ENCODE measurements at regions not wholly inside any gene's neighbourhood (a gene's known extent, or its start where the extent isn't known, plus 50 kb on each side); places are given as distances from the start of the nearest gene placed in this dataset.

DNA sequence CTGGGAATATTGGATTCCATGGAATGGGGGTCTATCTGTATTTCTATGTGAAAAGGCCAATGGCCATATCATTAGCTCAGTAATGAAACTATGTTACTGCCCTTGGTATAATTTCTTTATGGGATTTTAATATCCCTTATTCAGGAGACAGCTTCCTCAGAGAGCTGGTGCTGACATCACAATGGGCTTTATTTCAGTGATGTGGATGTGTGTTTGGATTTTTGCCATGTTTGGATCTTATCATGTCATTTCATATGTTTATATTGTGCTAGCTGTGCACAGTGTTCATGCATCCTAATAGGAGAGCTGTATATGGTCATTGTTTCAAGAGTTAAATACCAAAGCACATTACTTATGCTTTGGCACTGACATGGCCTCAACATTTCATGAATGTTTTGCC lies 806.1 kb upstream of the MAP3K7 start:
- no peak for DNase-seq (ENCODE audit: low read depth)

DNA sequence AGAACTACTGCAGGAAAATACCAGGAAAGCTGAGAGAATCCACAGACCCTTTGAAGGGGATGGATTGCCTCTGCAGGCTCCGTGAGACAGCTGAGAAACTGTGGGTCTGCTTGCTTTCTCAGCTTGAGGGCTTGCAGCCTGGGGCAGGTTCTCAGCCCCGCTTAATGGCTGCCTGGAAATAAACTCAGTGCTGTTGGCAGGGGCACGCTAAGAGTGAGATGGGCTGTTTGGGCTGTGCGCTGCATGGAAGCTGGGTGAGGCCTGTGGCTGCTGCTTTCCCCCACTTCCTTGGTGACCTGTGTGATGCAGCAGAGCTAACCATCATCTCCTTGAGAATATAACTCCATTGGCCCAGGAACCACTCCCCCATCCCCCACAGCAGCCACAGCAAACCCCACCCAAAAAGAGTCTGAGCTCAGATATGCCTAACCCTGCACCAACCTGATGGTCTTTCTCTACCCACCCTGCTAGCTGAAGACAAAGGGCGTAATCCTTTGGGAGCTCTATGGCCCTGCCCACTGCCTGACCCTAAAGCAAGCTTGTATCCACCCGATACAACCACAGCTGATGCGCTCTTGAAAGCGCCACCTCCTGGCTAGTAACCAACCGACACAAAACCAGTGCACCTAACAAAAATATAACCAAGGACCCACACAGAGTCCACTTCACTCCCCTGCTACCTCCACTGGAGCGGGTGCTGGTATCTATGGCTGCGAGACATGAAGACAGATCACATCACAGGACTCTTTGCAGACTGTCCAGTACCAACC lies 800.6 kb upstream of the MAP3K7 start:
- DNase-seq (ENCODE audit: low read depth): no peak

DNA sequence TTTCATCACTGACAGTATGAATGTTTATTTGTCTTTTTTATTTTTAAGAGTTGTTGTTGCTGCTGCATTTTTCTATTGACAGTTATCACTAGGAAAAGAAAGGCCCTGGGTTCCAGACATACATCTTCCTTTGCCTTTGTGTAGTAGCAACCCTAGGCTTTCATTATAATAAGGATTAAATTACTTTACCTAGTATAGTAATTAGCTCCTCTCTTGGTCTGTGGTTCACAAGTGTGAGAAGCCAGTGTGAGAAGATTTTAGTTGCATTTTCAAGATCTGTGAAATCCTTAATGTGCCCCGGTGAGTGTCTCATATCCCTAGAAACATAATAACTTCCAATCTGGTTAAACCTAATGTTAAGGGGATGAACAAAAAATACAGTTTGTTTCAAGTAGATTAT lies 799.3 kb upstream of the MAP3K7 start:
- DNase-seq (ENCODE audit: low read depth): no peak

DNA sequence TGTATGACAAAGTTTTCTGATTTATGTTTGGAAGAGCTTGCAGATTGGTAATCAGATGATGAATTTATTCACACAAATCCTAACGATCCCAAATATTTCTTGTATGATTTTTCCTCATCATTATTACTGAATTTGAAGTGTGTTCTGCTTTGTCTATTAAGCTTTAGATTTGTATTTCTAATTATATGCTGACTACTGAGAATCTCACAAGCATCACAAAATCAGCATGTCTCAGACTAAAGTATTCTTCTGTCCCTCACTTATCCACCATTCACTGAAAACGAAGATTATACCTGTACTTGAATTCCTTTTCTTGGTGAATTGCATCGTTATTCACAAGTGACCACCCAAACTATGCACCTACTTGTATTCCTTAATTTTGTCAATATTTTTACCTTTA lies 796.3 kb upstream of the MAP3K7 start:
- DNase-seq (ENCODE audit: low read depth): no peak

DNA sequence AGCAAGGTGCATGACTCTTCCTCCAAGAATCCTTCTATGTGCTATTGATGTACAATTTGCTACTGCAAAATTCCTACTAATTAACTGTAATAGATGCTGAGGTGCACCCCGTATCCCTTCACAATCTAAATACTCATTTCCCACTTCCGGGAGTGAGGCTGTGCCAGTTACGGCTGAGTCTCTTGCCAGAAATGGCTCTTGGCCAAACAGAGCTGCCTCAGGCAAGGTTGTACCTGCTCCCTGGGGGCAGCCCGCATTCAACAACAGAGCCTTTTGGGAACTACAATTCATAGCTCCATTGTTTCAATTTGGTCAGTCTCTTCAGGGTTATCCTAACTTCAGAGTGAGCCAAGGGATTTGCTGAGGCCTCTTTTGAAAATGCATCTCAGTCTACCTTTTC lies 789.8 kb upstream of the MAP3K7 start:
- DNase-seq (ENCODE audit: low read depth): no peak

GRCh38 chr6:91366781-91367180 lies 779.9 kb upstream of the MAP3K7 start:
- DNase-seq (ENCODE audit: low read depth): no peak

GRCh38 chr6:91358986-91359385 lies 772.1 kb upstream of the MAP3K7 start:
- DNase-seq (ENCODE audit: low read depth): no peak

- no peak for DNase-seq (ENCODE audit: low read depth)
These were observed 766.0 kb upstream of the MAP3K7 start for GRCh38 chr6:91352878-91353277.

DNA sequence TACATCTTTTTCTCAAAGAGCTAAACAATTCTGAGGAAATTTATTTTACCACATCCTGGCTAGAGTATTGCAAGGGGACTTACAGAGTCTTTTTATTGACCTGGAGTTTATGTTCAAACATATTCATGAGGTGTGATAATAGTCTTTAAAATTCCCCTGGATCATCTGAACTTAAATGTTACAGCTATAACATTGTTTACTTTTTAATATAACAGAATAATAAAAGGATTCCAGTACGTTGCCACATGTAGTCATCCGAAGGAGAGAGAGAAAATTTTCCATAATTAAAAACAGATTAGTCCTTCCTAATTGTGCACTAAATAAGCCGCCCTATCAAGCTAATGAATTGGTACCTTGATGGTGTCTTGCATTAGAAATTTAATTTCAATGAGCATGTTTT lies 765.4 kb upstream of the MAP3K7 start:
- no peak for DNase-seq (ENCODE audit: low read depth)

DNA sequence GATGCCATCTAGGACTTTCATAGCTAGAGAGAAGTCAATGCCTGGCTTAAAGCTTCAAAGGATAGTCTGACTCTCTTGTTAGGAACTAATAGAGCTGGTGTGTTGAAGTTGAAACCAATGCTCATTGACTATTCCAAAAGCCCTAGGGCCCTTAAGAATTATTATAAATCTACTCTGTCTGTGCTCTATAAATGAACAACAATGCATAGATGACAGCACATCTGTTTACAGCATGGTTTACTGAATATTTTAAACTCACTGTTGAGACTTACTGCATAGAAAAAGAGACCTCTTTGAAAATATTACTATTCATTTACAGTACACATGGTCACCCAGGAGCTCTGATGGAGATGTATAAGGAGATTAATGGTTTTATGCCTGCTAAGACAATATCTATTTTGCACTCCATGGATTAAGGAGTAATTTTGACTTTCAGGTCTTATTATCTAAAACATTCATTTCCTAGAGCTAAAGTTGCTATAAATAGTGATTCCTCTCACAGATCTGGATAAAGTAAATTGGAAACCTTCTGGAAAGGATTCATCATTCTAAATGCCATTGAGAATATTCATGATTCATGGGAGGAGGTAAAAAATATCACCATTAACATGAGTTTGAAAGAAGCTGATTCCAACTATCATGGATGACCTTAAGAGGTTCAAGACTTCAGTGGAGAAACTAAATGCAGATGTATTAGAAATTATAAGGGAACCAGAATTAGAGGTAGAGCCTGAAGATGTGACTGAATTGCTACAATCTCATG lies 763.5 kb upstream of the MAP3K7 start:
- DNase-seq (ENCODE audit: low read depth): no peak

DNA sequence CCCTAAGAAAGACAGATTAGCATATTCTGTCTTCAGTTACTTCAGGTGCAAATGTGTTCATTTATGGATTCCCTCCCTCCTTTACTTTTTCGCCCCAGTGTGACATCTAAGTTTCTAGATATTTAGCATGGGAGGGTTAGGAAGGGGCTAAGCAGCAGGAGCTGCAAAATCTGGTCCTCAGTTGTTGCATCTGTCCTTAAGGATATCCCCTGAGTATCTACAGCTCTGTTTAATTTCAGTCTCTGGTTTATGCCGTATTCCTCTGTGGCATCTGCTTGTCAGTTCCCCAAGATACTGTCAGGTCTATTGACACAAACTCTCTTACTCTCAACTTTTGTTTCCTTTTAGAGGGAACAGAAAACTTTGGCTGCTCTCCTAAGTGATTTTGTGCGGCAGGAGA lies 754.6 kb upstream of the MAP3K7 start:
- DNase-seq (ENCODE audit: low read depth): no peak

DNA sequence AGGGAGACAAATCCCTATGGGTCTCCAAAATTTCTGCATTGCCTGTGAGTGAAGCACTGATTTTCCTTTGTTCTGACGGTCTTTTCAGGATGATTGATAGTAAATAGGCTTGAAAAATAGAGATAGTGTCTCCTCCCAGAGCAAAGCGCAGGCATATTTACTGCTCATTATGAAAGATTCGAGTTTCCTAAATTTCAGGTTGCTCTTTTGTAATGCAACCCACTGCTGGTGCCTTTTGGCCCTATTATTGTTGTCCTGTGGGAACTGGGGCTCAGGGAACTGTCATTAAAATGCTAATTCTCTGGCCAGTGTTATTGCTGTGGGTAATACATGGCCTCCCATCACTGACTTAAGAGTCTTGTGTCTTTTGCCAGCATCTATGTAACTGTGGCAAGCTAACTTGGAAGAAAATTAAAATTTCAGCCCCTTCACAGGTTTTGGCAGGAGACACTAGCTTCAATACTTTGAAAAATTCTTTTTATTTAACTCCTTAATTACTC lies 754.1 kb upstream of the MAP3K7 start:
- no peak for DNase-seq (ENCODE audit: low read depth)

GRCh38 chr6:91337967-91338366 lies 751.1 kb upstream of the MAP3K7 start:
- no peak for DNase-seq (ENCODE audit: low read depth)

GRCh38 chr6:91330896-91331295 lies 744.0 kb upstream of the MAP3K7 start:
- DNase-seq (ENCODE audit: low read depth): no peak

GRCh38 chr6:91328241-91328640 lies 741.4 kb upstream of the MAP3K7 start:
- DNase-seq (ENCODE audit: low read depth): no peak

DNA sequence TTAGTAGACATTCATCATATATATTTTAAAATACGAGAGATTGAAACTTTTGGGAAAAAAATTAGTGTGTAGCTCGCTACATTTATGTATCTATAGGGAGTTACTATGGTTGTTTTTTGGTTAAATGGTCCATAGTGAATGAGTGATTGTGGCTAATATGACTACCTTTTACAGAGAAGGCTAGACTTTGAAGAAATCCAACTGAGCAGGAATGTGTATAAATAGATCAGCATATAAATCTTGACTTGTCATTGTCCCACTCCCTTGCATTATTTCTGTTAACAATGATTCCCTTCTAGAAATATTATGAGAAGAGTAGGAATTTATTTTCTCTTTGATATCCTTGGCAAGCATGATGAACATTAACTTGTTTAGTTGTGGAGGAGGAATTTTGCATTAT lies 737.8 kb upstream of the MAP3K7 start:
- DNase-seq (ENCODE audit: low read depth): no peak

- DNase-seq (ENCODE audit: low read depth): no peak
These were observed 731.1 kb upstream of the MAP3K7 start for GRCh38 chr6:91317984-91318383.

GRCh38 chr6:91317247-91317835 lies 730.5 kb upstream of the MAP3K7 start:
- DNase-seq (ENCODE audit: low read depth): no peak

DNA sequence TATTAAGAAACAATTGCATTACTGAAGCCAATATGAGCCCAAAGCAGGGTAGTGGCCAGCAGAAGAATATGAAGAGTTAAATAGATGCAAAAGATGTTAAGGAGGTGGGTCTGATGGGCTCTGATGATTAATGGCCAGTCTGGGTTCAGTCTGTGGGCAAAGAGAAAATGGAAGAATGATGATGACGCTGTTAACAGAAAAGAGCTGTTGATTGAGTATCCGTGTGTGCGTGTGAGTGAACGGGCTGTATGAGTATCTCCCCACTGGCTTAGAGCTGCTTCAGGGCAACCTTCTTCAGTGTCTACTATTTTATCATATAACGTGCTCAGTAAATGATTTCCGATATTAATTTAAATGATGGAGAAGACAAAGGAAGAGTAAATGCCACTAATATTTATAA lies 723.3 kb upstream of the MAP3K7 start:
- DNase-seq (ENCODE audit: low read depth): no peak

- no peak for DNase-seq (ENCODE audit: low read depth)
These were observed 718.9 kb upstream of the MAP3K7 start for GRCh38 chr6:91305755-91306154.

DNA sequence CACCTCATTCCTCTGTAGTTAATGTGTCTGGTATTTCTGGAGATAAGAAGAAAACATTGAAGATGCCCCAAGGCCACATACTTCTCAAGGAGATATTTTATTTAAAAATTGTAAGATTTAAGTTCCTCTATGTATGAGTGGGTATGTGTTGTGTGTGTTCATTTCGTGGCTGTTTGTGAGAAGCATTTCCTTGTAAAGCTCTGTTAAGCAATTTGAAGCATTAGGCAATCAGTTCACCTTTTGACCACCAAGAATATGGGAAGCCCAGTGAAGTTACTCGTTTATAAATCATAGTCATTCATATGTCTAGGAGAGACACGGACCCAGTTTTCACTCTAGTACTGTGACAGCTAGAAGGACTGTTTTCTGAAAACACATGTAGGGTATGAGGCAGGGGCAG lies 717.6 kb upstream of the MAP3K7 start:
- DNase-seq (ENCODE audit: low read depth): no peak

DNA sequence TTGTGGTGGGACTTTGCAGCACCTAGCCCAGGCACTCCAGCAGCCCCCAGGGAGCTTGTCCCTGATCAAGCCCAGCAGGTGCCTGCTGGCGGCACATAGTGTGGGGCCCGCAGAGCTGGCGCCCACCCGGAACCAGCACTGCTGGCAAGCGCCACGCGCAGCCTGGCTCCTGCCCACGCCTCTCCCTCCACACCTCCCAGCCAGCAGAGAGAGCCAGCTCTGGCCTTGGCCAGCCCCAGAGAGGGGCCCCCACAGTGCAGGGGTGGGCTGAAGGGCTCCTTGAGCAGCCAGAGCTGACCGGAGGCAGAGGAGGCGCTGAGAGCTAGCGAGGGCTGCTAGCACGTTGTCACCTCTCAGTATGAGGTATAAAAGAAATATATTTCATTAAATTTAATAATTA lies 716.5 kb upstream of the MAP3K7 start:
- no peak for DNase-seq (ENCODE audit: low read depth)
